GM10248 (cell line): ENCODE measurements at regions not wholly inside any gene's neighbourhood (a gene's known extent, or its start where the extent isn't known, plus 50 kb on each side); places are given as distances from the start of the nearest gene placed in this dataset.

ENCODE experiments used
- CTCF ChIA-PET: fragments of 300-600 bp; sonication (Branson Sonifier 250); formaldehyde crosslinking; extraction: SDS; loops from one replicate; lab custom pipeline; 2021; ENCODE audit warnings: antibody characterized with exemption; lab: Yijun Ruan, JAX
- POLR2A ChIA-PET: fragments of 350-650 bp; sonication (Branson Sonifier 250); formaldehyde crosslinking; extraction: SDS; loops from one replicate; lab custom pipeline; 2020; ENCODE audit warnings: antibody characterized with exemption; lab: Yijun Ruan, JAX
- DNase-seq: peaks from one replicate; pipeline ENCODE4 v3.0.0; 2012; ENCODE audit errors: extremely low spot score
- CTCF ChIP-seq: IDR thresholded peaks from 2 replicates; pipeline ENCODE4 v1.5.1; 2012; ENCODE audit warnings: mild to moderate bottlenecking, low read depth; ENCODE audit errors: extremely low read depth, missing control alignments, control extremely low read depth

- no peak for DNase-seq
- ChIA-PET POLR2A (no interaction called here), CTCF (interaction anchor here (1.6 kb wide), 1 partner anchor 46 kb away, joined by 3 read pairs; no protein-coding TSS in a partner anchor)
- TF ChIP-seq CTCF = no peak
Measured at GRCh38 chrX:40358994-40359393, 221.8 kb upstream of the ATP6AP2 start.

- CTCF ChIA-PET = no interaction called here
- POLR2A ChIA-PET = no interaction called here
- TF ChIP-seq CTCF = no peak
- DNase-seq = no peak
Measured at GRCh38 chrX:40349251-40349650, 231.5 kb upstream of the ATP6AP2 start.

- no peak for TF ChIP-seq CTCF
- ChIA-PET CTCF (no interaction called here), POLR2A (no interaction called here)
- DNase-seq = no peak
Measured at GRCh38 chrX:40346379-40346778, 234.4 kb upstream of the ATP6AP2 start.

GRCh38 chrX:40343319-40343718 lies 237.5 kb upstream of the ATP6AP2 start:
- ChIA-PET CTCF (no interaction called here), POLR2A (no interaction called here)
- no peak for TF ChIP-seq CTCF
- DNase-seq = no peak

- no peak for DNase-seq
- TF ChIP-seq CTCF = no peak
- ChIA-PET CTCF (no interaction called here), POLR2A (no interaction called here)
Measured at GRCh38 chrX:40340116-40340515, 240.7 kb upstream of the ATP6AP2 start.

GRCh38 chrX:40333344-40333743 lies 235.6 kb upstream of the BCOR start:
- DNase-seq = no peak
- no peak for TF ChIP-seq CTCF

GRCh38 chrX:40331762-40332161 lies 234.0 kb upstream of the BCOR start:
- ChIA-PET POLR2A (no interaction called here), CTCF (no interaction called here)
- DNase-seq = no peak
- no peak for TF ChIP-seq CTCF

More at GRCh38 chrX:40333344-40333743, 235.6 kb upstream of the BCOR start:
- POLR2A ChIA-PET = no interaction called here
- CTCF ChIA-PET = no interaction called here
